ENCODE measurements at regions not wholly inside any gene's neighbourhood (a gene's known extent, or its start where the extent isn't known, plus 50 kb on each side); places are given as distances from the start of the nearest gene placed in this dataset.

DNA sequence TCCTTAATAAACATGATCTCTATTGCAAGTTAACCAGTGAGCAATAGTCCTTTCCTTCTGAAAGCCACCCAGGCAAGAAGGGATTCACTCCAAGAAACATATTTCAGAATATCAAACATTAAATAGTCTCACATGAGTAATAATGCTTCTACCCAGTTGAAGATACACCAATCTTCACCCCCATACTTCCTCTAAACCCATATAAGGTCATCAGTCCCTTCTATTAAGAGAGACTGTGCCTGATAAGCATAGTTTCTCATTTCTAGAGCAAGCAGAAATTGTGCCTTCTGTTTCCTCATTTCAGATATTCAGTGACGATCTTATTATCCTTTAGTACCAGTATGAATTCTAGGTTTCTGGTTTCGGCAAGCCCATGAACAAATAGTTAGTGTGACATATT, 64.6 kb downstream of the DSEL start:
- TF ChIP-seq, protein P1, sequence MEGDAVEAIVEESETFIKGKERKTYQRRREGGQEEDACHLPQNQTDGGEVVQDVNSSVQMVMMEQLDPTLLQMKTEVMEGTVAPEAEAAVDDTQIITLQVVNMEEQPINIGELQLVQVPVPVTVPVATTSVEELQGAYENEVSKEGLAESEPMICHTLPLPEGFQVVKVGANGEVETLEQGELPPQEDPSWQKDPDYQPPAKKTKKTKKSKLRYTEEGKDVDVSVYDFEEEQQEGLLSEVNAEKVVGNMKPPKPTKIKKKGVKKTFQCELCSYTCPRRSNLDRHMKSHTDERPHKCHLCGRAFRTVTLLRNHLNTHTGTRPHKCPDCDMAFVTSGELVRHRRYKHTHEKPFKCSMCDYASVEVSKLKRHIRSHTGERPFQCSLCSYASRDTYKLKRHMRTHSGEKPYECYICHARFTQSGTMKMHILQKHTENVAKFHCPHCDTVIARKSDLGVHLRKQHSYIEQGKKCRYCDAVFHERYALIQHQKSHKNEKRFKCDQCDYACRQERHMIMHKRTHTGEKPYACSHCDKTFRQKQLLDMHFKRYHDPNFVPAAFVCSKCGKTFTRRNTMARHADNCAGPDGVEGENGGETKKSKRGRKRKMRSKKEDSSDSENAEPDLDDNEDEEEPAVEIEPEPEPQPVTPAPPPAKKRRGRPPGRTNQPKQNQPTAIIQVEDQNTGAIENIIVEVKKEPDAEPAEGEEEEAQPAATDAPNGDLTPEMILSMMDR (IDR thresholded peaks at IDR 0.05), result no peak
- TF ChIP-seq EZH2phosphoT487 (IDR thresholded peaks at IDR 0.05) (no peak), EZH2 (IDR thresholded peaks at IDR 0.05) (no peak)
